Keratinocyte (primary cell): ENCODE measurements at regions not wholly inside any gene's neighbourhood (a gene's known extent, or its start where the extent isn't known, plus 50 kb on each side); places are given as distances from the start of the nearest gene placed in this dataset.

ENCODE experiments used
- DNase-seq: peaks from one replicate; pipeline ENCODE4 v3.0.0-alpha.2; 2011; ENCODE audit warnings: low read depth, missing footprints, low spot score
- FAIRE-seq: peaks from 2 replicates; lab custom pipeline; 2011; peaks lifted over from hg19 to GRCh38; lab: Jason Lieb, UNC
- H2AFZ ChIP-seq: 2 replicates; pipeline ENCODE4 v1.6.0; 2012; ENCODE audit warnings: low read length, control low read depth, inconsistent platforms; ENCODE audit not compliant: control insufficient read depth
- H3K27ac ChIP-seq: 2 replicates; pipeline ENCODE4 v1.5.1; 2011; ENCODE audit warnings: low read length; ENCODE audit not compliant: control insufficient read depth, insufficient read depth
- H3K27me3 ChIP-seq: 3 replicates; pipeline ENCODE4 v1.6.0; 2011; ENCODE audit warnings: low read length; ENCODE audit not compliant: control insufficient read depth, insufficient read depth; ENCODE audit errors: extremely low read depth
- H3K36me3 ChIP-seq, 2 experiments: 2 replicates in 1 of 2; 3 replicates in 1 of 2; pipeline ENCODE4 v1.5.1; 2011; ENCODE audit warnings: low read length in 2 of 2, mild to moderate bottlenecking in 1 of 2; ENCODE audit not compliant: control insufficient read depth in 2 of 2, insufficient read depth in 2 of 2; ENCODE audit errors: extremely low read depth in 1 of 2
- H3K4me1 ChIP-seq: 3 replicates; pipeline ENCODE4 v1.5.1; 2011; ENCODE audit warnings: low read length; ENCODE audit not compliant: control insufficient read depth, insufficient read depth; ENCODE audit errors: extremely low read depth
- H3K4me2 ChIP-seq: 3 replicates; pipeline ENCODE4 v1.6.0; 2011; ENCODE audit warnings: low read depth, low read length; ENCODE audit not compliant: control insufficient read depth, insufficient read depth; ENCODE audit errors: extremely low read depth
- H3K4me3 ChIP-seq, 3 experiments: fragments of 200-600 bp in 1 of 3; sonication (generic) in 1 of 3; 2 replicates in 2 of 3; 3 replicates in 1 of 3; pipeline ENCODE4 v1.5.1; 2011 to 2016; ENCODE audit warnings: low read length in 3 of 3, mild to moderate bottlenecking in 3 of 3, control low read depth in 2 of 3, inconsistent platforms in 1 of 3, low read depth in 1 of 3, mixed read lengths in 1 of 3, mixed run types in 1 of 3, moderate library complexity in 1 of 3; ENCODE audit not compliant: control insufficient read depth in 2 of 3, insufficient read depth in 2 of 3; ENCODE audit errors: extremely low read depth in 1 of 3
- H3K79me2 ChIP-seq: 2 replicates; pipeline ENCODE4 v1.6.0; 2012; ENCODE audit warnings: low read length; ENCODE audit not compliant: control insufficient read depth, insufficient read depth
- H3K9ac ChIP-seq: 3 replicates; pipeline ENCODE4 v1.6.0; 2011; ENCODE audit warnings: low read length; ENCODE audit not compliant: control insufficient read depth, insufficient read depth; ENCODE audit errors: extremely low read depth
- H3K9me1 ChIP-seq: 3 replicates; pipeline ENCODE4 v1.6.0; 2011; ENCODE audit warnings: low read length; ENCODE audit not compliant: control insufficient read depth, insufficient read depth; ENCODE audit errors: extremely low read depth
- H3K9me3 ChIP-seq: 2 replicates; pipeline ENCODE4 v1.5.1; 2012; ENCODE audit warnings: low read depth, low read length; ENCODE audit not compliant: control insufficient read depth
- H4K20me1 ChIP-seq: 3 replicates; pipeline ENCODE4 v1.6.0; 2011; ENCODE audit warnings: low read length; ENCODE audit not compliant: control insufficient read depth, insufficient read depth; ENCODE audit errors: extremely low read depth
- EZH2 ChIP-seq: IDR thresholded peaks from one replicate; pipeline ENCODE4 v1.6.1; 2012; ENCODE audit warnings: inconsistent platforms, mild to moderate bottlenecking, low read length, moderate library complexity
- dilution Hi-C: fragments of 300-500 bp; cut with MboI; formaldehyde crosslinking; loops from one replicate; pipeline ENCODE4 v1.7.0; 2020; ENCODE audit warnings: low sequenced_read_pairs; ENCODE audit not compliant: extremely low pct_ligation_motif_present
- TF ChIP-seq, protein P1 (sequence below), 3 experiments: IDR thresholded peaks in 1 of 3; conservative IDR thresholded peaks in 1 of 3; optimal IDR thresholded peaks in 1 of 3; 2 replicates in 2 of 3; 3 replicates in 1 of 3; pipeline versions ENCODE3 to v1.5.1; 2011; ENCODE audit warnings: low read length in 3 of 3, mild to moderate bottlenecking in 3 of 3, moderate library complexity in 2 of 3, control low read depth in 1 of 3, inconsistent platforms in 1 of 3; ENCODE audit not compliant: insufficient read depth in 2 of 3; ENCODE audit errors: extremely low read depth in 1 of 3

DNA sequence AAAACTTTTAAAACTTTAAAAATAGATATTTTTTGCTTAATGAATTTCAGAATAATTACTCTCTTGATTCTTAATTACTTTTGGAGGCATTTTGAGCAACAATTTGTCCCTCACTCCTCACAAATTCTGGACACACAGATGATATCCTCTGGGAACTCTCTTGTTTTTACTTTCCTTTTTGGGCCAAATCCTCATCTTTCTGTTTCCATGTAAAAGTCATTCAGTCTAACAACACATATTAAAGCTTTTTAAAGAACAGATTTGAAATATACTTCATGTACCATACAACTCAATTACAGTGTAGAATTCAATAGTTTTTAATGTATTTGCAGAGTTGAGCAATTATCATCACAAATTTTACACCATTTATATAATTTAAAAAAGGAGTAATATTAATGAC lies 983.1 kb downstream of the STIM2 start:
- Histone ChIP-seq H3K27me3 (no peaks in the 10 kb centered on the region), H2AFZ (no peak overlapping the region), H3K4me2 (no peak overlapping the region), H4K20me1 (no peaks in the 10 kb centered on the region), H3K79me2 (no peaks in the 10 kb centered on the region), H3K9me3 (no peaks in the 10 kb centered on the region), H3K9me1 (no peaks in the 10 kb centered on the region), H3K4me1 (no peaks in the 10 kb centered on the region), H3K4me3 (no peak overlapping the region), H3K36me3 (no peaks in the 10 kb centered on the region), H3K9ac (no peak overlapping the region), H3K27ac (no peak overlapping the region)
- TF ChIP-seq EZH2, result no peak
- TF ChIP-seq, protein P1, sequence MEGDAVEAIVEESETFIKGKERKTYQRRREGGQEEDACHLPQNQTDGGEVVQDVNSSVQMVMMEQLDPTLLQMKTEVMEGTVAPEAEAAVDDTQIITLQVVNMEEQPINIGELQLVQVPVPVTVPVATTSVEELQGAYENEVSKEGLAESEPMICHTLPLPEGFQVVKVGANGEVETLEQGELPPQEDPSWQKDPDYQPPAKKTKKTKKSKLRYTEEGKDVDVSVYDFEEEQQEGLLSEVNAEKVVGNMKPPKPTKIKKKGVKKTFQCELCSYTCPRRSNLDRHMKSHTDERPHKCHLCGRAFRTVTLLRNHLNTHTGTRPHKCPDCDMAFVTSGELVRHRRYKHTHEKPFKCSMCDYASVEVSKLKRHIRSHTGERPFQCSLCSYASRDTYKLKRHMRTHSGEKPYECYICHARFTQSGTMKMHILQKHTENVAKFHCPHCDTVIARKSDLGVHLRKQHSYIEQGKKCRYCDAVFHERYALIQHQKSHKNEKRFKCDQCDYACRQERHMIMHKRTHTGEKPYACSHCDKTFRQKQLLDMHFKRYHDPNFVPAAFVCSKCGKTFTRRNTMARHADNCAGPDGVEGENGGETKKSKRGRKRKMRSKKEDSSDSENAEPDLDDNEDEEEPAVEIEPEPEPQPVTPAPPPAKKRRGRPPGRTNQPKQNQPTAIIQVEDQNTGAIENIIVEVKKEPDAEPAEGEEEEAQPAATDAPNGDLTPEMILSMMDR (optimal IDR thresholded peaks at IDR 0.05 in 1 of 3, IDR thresholded peaks at IDR 0.05 in 1 of 3, conservative IDR thresholded peaks at IDR 0.05 in 1 of 3; ENCODE audit: extremely low read depth in 1 of 3, insufficient read depth in 2 of 3, low read length in 3 of 3), result no peak
- dilution Hi-C loops, result no loop called here
- FAIRE-seq, result no peak
- no peak for DNase-seq

DNA sequence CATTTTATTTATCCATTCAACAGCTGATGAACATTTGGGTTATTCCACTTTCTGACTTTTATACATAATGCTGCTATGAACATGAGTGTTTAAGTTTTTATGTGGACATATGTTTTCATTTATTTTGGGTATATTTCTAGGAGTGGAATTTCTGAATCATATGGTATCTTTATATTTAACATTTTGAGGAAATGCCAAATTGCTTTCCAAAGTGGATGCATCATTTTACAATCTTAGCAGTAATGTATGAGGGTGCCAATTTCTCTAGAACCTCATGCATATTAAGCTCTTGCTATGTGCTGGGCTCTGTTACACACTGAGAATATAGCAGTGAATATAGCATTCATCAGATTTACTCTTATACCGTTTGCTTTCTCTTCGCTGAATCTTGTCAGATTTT lies 983.7 kb downstream of the STIM2 start:
- Histone ChIP-seq H3K36me3 (no peaks in the 10 kb centered on the region), H3K4me3 (no peak overlapping the region), H3K9me1 (no peaks in the 10 kb centered on the region), H4K20me1 (no peaks in the 10 kb centered on the region), H3K27me3 (no peaks in the 10 kb centered on the region), H3K4me2 (no peak overlapping the region), H3K27ac (no peak overlapping the region), H3K9me3 (no peaks in the 10 kb centered on the region), H3K9ac (no peak overlapping the region), H3K4me1 (no peaks in the 10 kb centered on the region), H2AFZ (no peak overlapping the region), H3K79me2 (no peaks in the 10 kb centered on the region)
- TF ChIP-seq EZH2, result no peak
- TF ChIP-seq, protein P1 (optimal IDR thresholded peaks at IDR 0.05 in 1 of 3, IDR thresholded peaks at IDR 0.05 in 1 of 3, conservative IDR thresholded peaks at IDR 0.05 in 1 of 3; ENCODE audit: extremely low read depth in 1 of 3, insufficient read depth in 2 of 3, low read length in 3 of 3), result no peak
- DNase-seq (no peak), FAIRE-seq (no peak)
- dilution Hi-C loops, result no loop called here
